Hepatocyte (in vitro differentiated cells): ENCODE measurements at regions not wholly inside any gene's neighbourhood (a gene's known extent, or its start where the extent isn't known, plus 50 kb on each side); places are given as distances from the start of the nearest gene placed in this dataset.

Experiments
- DNase-seq: peaks from one replicate; pipeline ENCODE4 v3.0.0-alpha.2; 2016; ENCODE audit warnings: low spot score
- H2AFZ ChIP-seq: fragments of 200-600 bp; sonication (generic); 2 replicates; pipeline ENCODE4 v1.6.0; 2016; ENCODE audit warnings: antibody characterized with exemption, mild to moderate bottlenecking
- H3K27ac ChIP-seq: fragments of 200-600 bp; sonication (generic); 2 replicates; pipeline ENCODE4 v1.5.1; 2016; ENCODE audit warnings: mild to moderate bottlenecking
- H3K27me3 ChIP-seq: fragments of 200-600 bp; sonication (generic); 2 replicates; pipeline ENCODE4 v1.6.1; 2016
- H3K36me3 ChIP-seq: fragments of 200-600 bp; sonication (generic); replicated peaks from 2 replicates; pipeline ENCODE4 v1.5.1; 2016; ENCODE audit warnings: low read depth; ENCODE audit not compliant: insufficient read depth
- H3K4me1 ChIP-seq: fragments of 200-600 bp; sonication (generic); 2 replicates; pipeline ENCODE4 v1.5.1; 2016; ENCODE audit warnings: mild to moderate bottlenecking, moderate library complexity; ENCODE audit not compliant: insufficient read depth
- H3K4me2 ChIP-seq: fragments of 200-600 bp; sonication (generic); 2 replicates; pipeline ENCODE4 v1.6.0; 2016
- H3K4me3 ChIP-seq: fragments of 200-600 bp; sonication (generic); 2 replicates; pipeline ENCODE4 v1.5.1; 2016; ENCODE audit warnings: mild to moderate bottlenecking
- H3K79me2 ChIP-seq: fragments of 200-600 bp; sonication (generic); 2 replicates; pipeline ENCODE4 v1.6.0; 2017; ENCODE audit warnings: mild to moderate bottlenecking
- H3K9me2 ChIP-seq: fragments of 200-600 bp; sonication (generic); replicated peaks from 2 replicates; pipeline ENCODE4 v1.6.0; 2017; ENCODE audit warnings: mild to moderate bottlenecking; ENCODE audit not compliant: insufficient read depth
- H3K9me3 ChIP-seq: fragments of 200-600 bp; sonication (generic); 2 replicates; pipeline ENCODE4 v1.5.1; 2016; ENCODE audit warnings: low read depth, mild to moderate bottlenecking
- H4K20me1 ChIP-seq: fragments of 200-600 bp; sonication (generic); 2 replicates; pipeline ENCODE4 v1.6.0; 2016; ENCODE audit warnings: mild to moderate bottlenecking; ENCODE audit not compliant: insufficient read depth, poor library complexity, severe bottlenecking
- CTCF ChIP-seq: fragments of 200-600 bp; sonication (generic); IDR thresholded peaks from 2 replicates; pipeline ENCODE4 v1.5.1; 2016; ENCODE audit warnings: antibody characterized with exemption, mild to moderate bottlenecking; ENCODE audit not compliant: poor library complexity
- EZH2 ChIP-seq: fragments of 200-600 bp; sonication (generic); IDR thresholded peaks from 2 replicates; pipeline ENCODE4 v1.6.1; 2016; ENCODE audit warnings: antibody characterized with exemption, mild to moderate bottlenecking, borderline replicate concordance
- EZH2phosphoT487 ChIP-seq: fragments of 200-600 bp; sonication (generic); IDR thresholded peaks from one replicate; pipeline ENCODE4 v1.6.1; 2018; ENCODE audit warnings: antibody characterized with exemption, mild to moderate bottlenecking, low read depth, moderate library complexity; ENCODE audit not compliant: unreplicated experiment, severe bottlenecking
- WGBS: methylation state at CpG from one replicate; pipeline ENCODE4 v1.1.6; 2016; ENCODE audit warnings: low lambda C conversion rate; ENCODE audit errors: missing lambda C conversion rate; 5-methylcytosine and 5-hydroxymethylcytosine counted together

GRCh38 chr4:185862340-185862739, 50.3 kb upstream of the SORBS2 start:
- no peaks in the 10 kb centered on the region for H3K9me3 ChIP-seq
- no peaks in the 10 kb centered on the region for H3K79me2 ChIP-seq
- H3K4me1 ChIP-seq: no peaks in the 10 kb centered on the region
- no peak overlapping the region for H3K27ac ChIP-seq
- H3K4me3 ChIP-seq: no peak overlapping the region
- TF ChIP-seq EZH2phosphoT487 (no peak), EZH2 (no peak), CTCF (no peak)
- no peak for DNase-seq
- H4K20me1 ChIP-seq: no peaks in the 10 kb centered on the region
- WGBS: 95% methylated on average over 4 of the region's 4 CpGs
- no peak overlapping the region for H2AFZ ChIP-seq
- no peaks in the 10 kb centered on the region for H3K36me3 ChIP-seq
- no peaks in the 10 kb centered on the region for H3K27me3 ChIP-seq
- H3K4me2 ChIP-seq: no peak overlapping the region
- H3K9me2 ChIP-seq: no peaks in the 10 kb centered on the region

DNA sequence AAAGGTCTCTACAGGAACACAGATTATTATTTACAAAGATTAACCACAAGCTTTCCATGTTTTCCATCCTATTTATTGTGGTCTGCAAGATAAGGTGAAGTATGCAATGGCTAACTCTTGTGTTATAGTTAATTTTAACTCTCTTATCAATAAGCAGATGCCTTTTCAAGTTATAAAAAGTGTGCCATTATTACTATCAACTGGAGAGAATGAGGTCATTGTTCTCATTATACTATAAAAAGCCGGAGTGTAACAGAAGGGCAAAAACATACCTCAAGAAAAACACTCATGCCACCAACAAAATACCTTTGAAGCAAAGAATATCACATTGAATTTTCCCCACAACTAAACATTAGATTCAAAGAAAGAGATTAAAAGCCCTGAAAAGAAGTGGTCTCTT, 52.0 kb upstream of the SORBS2 start:
- Histone ChIP-seq H3K79me2 (no peaks in the 10 kb centered on the region), H3K4me3 (no peak overlapping the region), H3K36me3 (no peaks in the 10 kb centered on the region), H3K4me1 (no peaks in the 10 kb centered on the region), H3K27me3 (no peaks in the 10 kb centered on the region), H3K9me3 (no peaks in the 10 kb centered on the region), H3K4me2 (no peak overlapping the region), H4K20me1 (no peaks in the 10 kb centered on the region), H3K27ac (no peak overlapping the region), H3K9me2 (no peaks in the 10 kb centered on the region), H2AFZ (no peak overlapping the region)
- no peak for TF ChIP-seq EZH2
- no peak for TF ChIP-seq EZH2phosphoT487
- no peak for TF ChIP-seq CTCF
- WGBS: 52% methylated on average over 1 of the region's 1 CpG
- DNase-seq: no peak

GRCh38 chr4:185865901-185866328, 53.9 kb upstream of the SORBS2 start:
- Histone ChIP-seq H3K9me3 (no peaks in the 10 kb centered on the region), H3K9me2 (no peaks in the 10 kb centered on the region), H3K4me3 (no peak overlapping the region), H3K36me3 (no peaks in the 10 kb centered on the region), H4K20me1 (no peaks in the 10 kb centered on the region), H3K4me1 (no peaks in the 10 kb centered on the region), H3K4me2 (no peak overlapping the region), H3K27me3 (no peaks in the 10 kb centered on the region), H2AFZ (no peak overlapping the region), H3K79me2 (no peaks in the 10 kb centered on the region), H3K27ac (no peak overlapping the region)
- WGBS: 58% methylated on average over 4 of the region's 4 CpGs
- no peak for DNase-seq
- TF ChIP-seq EZH2phosphoT487 (no peak), EZH2 (no peak), CTCF (no peak)

DNA sequence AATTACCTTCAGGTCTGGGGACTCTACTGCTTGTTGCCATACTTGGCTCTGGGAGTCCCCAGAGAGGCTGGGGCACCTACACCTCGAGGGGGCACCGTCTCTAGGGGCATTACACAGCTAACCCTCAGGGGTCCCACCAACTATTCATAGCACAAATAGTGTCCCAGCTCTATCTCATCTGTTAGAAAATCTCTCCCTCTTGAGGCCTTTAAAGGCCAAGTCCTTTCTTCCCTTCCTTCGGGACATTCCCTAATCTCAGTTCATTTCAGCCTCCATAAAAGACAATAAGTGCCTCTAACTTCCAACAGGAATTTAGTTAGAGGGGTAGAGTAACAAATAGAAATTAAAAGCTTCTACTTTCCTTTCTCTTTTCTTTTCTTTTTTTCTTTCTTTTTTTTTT, 55.8 kb upstream of the SORBS2 start:
- Histone ChIP-seq H3K27ac (no peak overlapping the region), H3K36me3 (no peaks in the 10 kb centered on the region), H3K4me3 (no peak overlapping the region), H3K4me2 (no peak overlapping the region), H3K4me1 (no peaks in the 10 kb centered on the region), H3K79me2 (no peaks in the 10 kb centered on the region), H3K9me3 (no peaks in the 10 kb centered on the region), H3K9me2 (no peaks in the 10 kb centered on the region), H2AFZ (no peak overlapping the region), H4K20me1 (no peaks in the 10 kb centered on the region), H3K27me3 (no peaks in the 10 kb centered on the region)
- WGBS: 80% methylated on average over 3 of the region's 3 CpGs
- DNase-seq: no peak
- TF ChIP-seq CTCF: no peak
- no peak for TF ChIP-seq EZH2
- TF ChIP-seq EZH2phosphoT487: no peak
